Central memory CD4-positive, alpha-beta T cell (primary cell): ENCODE measurements at regions not wholly inside any gene's neighbourhood (a gene's known extent, or its start where the extent isn't known, plus 50 kb on each side); places are given as distances from the start of the nearest gene placed in this dataset.
A peak's percentile ranks its signal among the peaks of the same experiment; 100 is the strongest.

Experiments used
- DNase-seq: peaks from one replicate; pipeline ENCODE4 v3.0.0; 2022

GRCh38 chr5:142473038-142473437 lies 148.2 kb upstream of the SPRY4 start:
- DNase-seq, result no peak

- peak; percentile 21 for DNase-seq
Observed at GRCh38 chr5:142472306-142472951, 147.6 kb upstream of the SPRY4 start.

- DNase-seq, result no peak
Observed at GRCh38 chr5:142466195-142466971, 141.6 kb upstream of the SPRY4 start.

- DNase-seq, result no peak
Observed at GRCh38 chr5:142465476-142465875, 140.7 kb upstream of the SPRY4 start.

- no peak for DNase-seq
Observed at GRCh38 chr5:142463904-142464303, 139.1 kb upstream of the SPRY4 start.

GRCh38 chr5:142461028-142461590 lies 136.3 kb upstream of the SPRY4 start:
- no peak for DNase-seq

- DNase-seq, result no peak
Observed at GRCh38 chr5:142459209-142459608, 134.4 kb upstream of the SPRY4 start.

GRCh38 chr5:142455856-142456255 lies 131.0 kb upstream of the SPRY4 start:
- no peak for DNase-seq

- DNase-seq, result no peak
Observed at GRCh38 chr5:142453932-142454331, 129.1 kb upstream of the SPRY4 start.

GRCh38 chr5:142450419-142450818 lies 125.6 kb upstream of the SPRY4 start:
- no peak for DNase-seq

- DNase-seq, result no peak
Observed at GRCh38 chr5:142447887-142448286, 123.1 kb upstream of the SPRY4 start.

GRCh38 chr5:142446960-142447279 lies 122.1 kb upstream of the SPRY4 start:
- no peak for DNase-seq

- DNase-seq, result no peak
Observed at GRCh38 chr5:142446131-142446959, 121.5 kb upstream of the SPRY4 start.

- no peak for DNase-seq
Observed at GRCh38 chr5:142445266-142445665, 120.4 kb upstream of the SPRY4 start.

- DNase-seq, result peak; percentile 29
Observed at GRCh38 chr5:142441616-142442015, 116.8 kb upstream of the SPRY4 start.

- DNase-seq, result no peak
Observed at GRCh38 chr5:142439207-142439860, 114.5 kb upstream of the SPRY4 start.

- no peak for DNase-seq
Observed at GRCh38 chr5:142438573-142438972, 113.8 kb upstream of the SPRY4 start.

- DNase-seq, result no peak
Observed at GRCh38 chr5:142437563-142437962, 112.7 kb upstream of the SPRY4 start.

- no peak for DNase-seq
Observed at GRCh38 chr5:142435410-142436115, 110.7 kb upstream of the SPRY4 start.

- no peak for DNase-seq
Observed at GRCh38 chr5:142434322-142434612, 109.4 kb upstream of the SPRY4 start.

GRCh38 chr5:142433526-142434321 lies 108.9 kb upstream of the SPRY4 start:
- no peak for DNase-seq

GRCh38 chr5:142432961-142433360 lies 108.1 kb upstream of the SPRY4 start:
- DNase-seq, result peak; percentile 83
